DMS 273 (cell line): ENCODE measurements at regions not wholly inside any gene's neighbourhood (a gene's known extent, or its start where the extent isn't known, plus 50 kb on each side); places are given as distances from the start of the nearest gene placed in this dataset.
"Not testable (repeated sequence)": the region's sequence is repeated elsewhere in the genome, so short reads cannot be mapped to it uniquely, and the experiment has no call there.

Experiments
- DNase-seq: peaks from one replicate; lab custom pipeline; 2025; ENCODE audit not compliant: unreplicated experiment; lab: John Stamatoyannopoulos, UW

- DNase-seq: not testable (repeated sequence)
Observed at GRCh38 chr9:87041553-87042235, 94.4 kb upstream of the GAS1 start.

- not testable (repeated sequence) for DNase-seq
Observed at GRCh38 chr9:87049929-87050608, 102.8 kb upstream of the GAS1 start.

DNA sequence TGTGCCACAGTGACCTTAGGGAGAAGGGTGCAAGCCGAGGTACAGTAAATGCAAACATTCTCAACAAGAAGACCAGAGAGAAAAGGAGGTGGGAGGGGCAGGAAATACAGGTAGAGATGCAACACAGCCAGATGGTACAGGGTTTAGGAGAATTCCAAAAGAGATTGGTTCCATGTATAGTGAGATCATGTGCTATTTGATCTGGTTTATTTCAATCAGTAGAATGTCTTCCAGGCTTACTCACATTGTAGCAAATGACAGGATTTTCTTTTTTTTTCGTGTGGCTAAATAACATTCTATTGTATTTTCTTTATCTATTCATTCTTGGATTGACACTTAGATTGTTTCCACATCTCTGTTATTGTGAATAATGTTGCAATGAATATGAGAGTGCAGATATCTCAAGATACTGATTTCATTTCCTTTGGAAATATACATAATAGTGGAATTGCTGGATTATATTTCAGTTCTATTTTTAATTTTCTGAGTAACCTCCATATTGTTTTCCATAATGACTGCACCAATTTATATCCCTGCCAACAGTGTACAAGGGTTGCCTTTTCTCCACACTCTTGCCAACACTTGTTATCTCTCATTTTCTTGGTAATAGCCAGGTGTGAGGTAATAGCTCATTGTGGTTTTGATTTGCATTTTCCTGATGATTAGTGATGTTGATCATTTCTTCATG, 107.8 kb upstream of the GAS1 start:
- no peak for DNase-seq

DNA sequence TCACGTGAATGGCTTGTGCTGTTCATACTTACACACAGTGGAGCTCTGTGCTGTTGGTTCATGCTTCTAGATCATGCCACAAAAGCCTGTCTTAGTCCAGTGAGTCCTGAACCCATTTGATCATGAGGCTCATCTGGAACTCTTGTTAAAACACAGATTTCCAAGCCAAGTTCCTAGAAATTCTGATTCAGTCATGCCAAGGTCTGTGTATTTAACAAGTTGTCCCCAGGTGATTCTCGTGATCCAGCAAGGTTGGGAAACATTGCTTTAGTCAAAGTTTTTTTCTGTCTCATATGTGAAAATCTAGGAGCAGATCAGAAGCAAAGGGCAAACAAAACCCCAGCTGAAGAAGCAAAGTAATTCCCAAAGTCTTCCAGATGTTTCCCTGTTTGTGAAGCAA, 112.5 kb upstream of the GAS1 start:
- DNase-seq: no peak

GRCh38 chr9:87062746-87063145, 115.4 kb upstream of the GAS1 start:
- DNase-seq: no peak

GRCh38 chr9:87063246-87063645, 115.9 kb upstream of the GAS1 start:
- DNase-seq: no peak

GRCh38 chr9:87063871-87064270, 116.6 kb upstream of the GAS1 start:
- DNase-seq: no peak

DNA sequence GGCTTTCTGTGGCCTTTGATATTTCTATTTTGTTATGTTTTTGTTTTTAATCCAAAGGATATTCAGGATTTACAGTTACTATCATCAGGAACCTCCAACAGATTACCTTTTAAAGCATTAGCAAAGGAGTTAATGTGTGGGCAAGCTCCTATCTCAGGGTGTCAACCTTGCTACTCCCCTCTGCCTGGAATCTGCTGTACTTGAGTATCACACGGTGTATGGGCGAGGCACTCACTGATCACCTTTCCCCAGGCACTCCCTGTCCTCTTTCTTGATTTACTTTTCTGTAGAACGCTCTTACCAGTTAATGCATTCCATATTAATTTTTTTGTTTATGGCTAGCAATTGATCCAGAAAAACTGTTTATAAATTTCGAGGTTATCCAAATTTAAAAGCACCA, 117.0 kb upstream of the GAS1 start:
- no peak for DNase-seq

DNA sequence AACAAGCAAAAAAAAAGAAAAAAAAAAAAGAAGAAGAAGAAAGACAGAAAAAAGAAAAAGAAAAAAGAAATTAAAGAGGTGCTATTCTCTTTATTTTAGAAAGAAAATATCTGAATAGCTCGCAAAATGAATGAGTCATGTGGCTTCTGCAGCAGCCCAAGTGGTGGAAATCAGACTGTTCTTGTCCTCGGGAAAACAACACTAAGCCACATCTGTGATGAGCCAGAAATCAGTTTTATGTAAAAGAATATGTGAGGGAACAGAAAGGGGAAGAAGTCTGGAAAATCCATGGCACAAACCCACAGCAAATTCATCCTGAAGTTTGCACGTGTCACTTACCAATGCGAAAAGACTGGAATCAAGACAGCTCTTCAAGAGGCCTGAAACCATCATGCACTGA, 118.7 kb upstream of the GAS1 start:
- no peak for DNase-seq

DNA sequence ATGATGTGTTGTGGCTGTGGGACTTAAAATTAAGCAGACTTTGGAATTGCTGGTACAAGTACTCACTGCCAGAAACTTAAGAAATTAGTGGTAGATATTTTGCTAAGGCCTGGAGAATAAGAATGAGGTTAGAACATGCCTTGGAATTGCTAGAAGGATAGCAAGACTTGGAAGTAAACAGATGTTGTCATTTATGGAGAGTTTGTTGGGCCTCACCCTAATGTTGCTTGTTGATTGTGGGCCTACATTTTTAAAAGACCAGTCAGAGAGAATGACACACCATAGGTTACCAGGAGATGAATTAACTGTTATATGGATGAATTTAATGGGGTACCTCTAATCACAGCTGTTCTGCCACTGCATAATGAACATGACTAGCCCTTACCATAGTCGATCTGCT, 120.1 kb upstream of the GAS1 start:
- no peak for DNase-seq

GRCh38 chr9:87068177-87068840, 121.0 kb upstream of the GAS1 start:
- no peak for DNase-seq

GRCh38 chr9:87069690-87070089, 122.4 kb upstream of the GAS1 start:
- no peak for DNase-seq

DNA sequence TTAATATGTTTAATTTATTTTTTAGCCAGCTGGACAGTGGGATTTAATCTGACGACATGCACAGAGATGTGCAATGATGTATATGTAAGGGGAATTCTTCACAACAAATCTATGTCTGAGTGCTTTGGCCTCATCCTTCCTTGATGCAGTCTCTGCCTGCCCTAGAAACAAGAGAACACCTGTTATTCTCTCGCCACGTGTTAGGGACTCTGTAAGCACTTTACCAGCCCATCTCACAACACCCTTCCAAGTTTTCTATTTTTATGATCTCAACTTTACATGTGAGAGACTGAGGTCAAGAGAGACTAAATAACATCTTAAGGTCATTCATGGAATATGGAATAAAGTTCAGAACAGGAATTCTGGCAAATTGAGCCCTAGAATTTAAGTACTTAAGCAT, 123.0 kb upstream of the GAS1 start:
- no peak for DNase-seq

DNA sequence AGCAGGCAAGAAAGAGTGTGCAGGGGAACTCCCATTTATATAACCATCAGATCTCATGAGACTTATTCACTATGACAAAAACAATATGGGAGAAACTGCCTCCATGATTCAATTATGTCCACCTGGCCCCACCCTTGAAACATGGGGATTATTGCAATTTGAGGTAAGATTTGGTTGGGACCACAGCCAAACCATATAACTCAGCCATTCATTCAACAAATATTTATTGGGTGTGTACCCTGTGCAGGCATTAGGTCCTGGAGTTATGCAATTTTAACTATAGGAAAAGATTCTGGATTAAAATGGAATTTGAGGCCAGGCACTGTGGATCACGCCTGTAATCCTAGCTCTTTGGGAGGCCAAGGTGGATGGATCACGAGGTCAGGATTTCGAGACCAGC, 124.2 kb upstream of the GAS1 start:
- no peak for DNase-seq

DNA sequence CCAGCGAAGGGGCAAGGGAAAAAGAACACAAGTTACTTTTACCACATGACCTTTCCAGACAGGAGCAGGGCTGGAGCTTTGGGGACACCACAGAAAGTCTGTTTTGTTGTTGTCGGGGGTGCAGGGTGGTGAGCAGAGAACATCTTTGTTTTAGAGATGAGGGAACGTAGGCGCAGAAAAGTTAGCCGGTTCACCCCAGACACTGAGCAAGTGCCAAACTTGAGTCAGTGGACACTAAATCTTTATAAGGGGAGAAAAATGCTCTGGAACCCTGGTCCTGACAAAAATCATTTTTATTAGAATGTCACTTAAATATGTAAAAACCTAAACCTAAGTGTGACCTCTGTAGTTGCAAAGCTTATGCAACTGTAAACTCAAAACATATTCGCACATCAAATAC, 126.4 kb upstream of the GAS1 start:
- DNase-seq: no peak

DNA sequence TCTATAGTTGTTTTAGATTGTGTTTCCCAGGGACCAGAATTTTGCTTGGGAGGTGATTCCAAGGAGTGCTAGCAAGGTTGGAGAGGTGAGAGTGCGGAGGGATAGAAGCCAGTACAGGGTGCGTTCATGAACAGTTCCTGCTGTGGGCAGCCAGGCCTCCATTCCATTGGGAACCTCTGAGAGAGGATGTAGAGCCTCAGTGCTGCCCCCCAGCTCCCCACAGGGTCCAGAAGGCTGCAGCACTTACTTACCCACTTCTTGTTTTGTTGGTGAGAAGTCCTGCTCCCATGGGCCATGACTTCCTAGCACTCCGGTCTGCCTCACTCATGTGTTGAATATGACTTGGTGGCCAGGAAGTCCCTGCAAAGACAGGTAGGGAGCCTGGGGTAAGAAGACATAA, 128.2 kb upstream of the GAS1 start:
- peak; percentile 5 for DNase-seq

DNA sequence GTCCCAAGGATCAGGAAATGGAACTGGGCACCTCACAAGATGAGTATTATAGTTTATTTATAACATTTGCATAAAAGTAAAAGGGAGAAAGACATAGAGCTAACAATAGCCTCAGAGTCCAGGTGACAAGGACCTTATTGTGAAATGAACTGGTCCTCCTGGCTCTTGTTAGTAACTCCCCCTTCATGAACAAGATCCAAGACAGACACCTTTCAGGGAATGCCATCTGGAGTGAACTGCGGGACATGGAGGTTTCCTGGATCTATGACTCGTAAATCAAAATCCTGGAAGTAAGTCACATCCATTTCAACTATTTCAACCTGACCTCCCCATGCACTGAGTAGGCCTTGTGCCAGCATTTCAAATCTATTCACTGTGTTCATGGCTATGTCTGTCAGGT, 129.5 kb upstream of the GAS1 start:
- peak; percentile 2 for DNase-seq

- DNase-seq: no peak
Observed at GRCh38 chr9:87077986-87078385, 130.7 kb upstream of the GAS1 start.

- DNase-seq: peak; percentile 51
Observed at GRCh38 chr9:87080512-87081264, 133.4 kb upstream of the GAS1 start.

DNA sequence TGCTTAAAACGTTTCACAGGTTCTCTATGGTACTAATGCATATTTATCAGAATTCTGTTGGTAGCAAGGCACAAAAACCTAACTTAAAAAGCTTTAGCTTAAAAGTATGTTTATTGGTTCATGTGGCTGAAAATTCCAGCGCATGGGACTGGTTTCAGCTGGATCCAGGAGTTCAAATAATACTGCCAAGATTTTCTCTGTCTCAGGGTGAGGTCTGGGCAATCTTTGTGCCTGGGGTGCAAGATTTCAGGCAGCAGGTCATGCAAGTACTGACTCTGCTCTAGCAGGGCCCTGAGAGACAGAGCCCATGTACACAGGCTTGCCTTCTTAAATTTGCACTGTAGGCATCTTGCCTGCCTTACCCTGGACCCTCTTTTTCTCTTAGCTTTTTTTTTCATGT, 134.2 kb upstream of the GAS1 start:
- no peak for DNase-seq

DNA sequence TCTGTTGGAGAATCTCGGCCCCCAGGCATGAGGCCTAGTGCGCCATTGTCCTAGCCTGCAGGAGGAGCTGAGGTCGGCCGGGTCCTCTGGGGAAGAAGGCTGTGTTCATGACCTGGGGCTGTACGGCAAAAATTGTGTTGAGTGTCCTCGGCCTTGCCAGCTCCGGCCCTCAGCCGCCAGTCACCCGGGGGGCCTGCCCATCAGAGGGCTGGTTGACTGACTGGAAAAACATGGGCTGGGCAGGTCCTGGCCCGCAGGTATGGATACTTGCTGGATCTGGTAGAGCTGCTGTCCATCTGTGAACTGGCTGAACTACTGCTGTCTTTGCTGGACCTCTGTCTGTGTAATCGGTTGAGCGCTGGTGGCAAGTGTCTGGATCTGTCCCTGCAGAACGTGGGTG, 136.7 kb upstream of the GAS1 start:
- DNase-seq: no peak
